ENCODE measurements at regions not wholly inside any gene's neighbourhood (a gene's known extent, or its start where the extent isn't known, plus 50 kb on each side); places are given as distances from the start of the nearest gene placed in this dataset.

- no peak overlapping the region for H3K27ac ChIP-seq
- TF ChIP-seq ZFX (IDR thresholded peaks at IDR 0.05) (no peak), CTCF (conservative IDR thresholded peaks at IDR 0.05) (no peak)
Observed at GRCh38 chr18:24968238-24968775, 383.7 kb downstream of the ZNF521 start.

GRCh38 chr18:24972577-24972976, 379.4 kb downstream of the ZNF521 start:
- TF ChIP-seq ZFX (IDR thresholded peaks at IDR 0.05) (no peak), CTCF (conservative IDR thresholded peaks at IDR 0.05) (no peak)
- no peak overlapping the region for H3K27ac ChIP-seq

GRCh38 chr18:24974431-24974830, 377.5 kb downstream of the ZNF521 start:
- no peak overlapping the region for H3K27ac ChIP-seq
- TF ChIP-seq CTCF (conservative IDR thresholded peaks at IDR 0.05), result no peak

- TF ChIP-seq CTCF (conservative IDR thresholded peaks at IDR 0.05) (no peak), ZFX (IDR thresholded peaks at IDR 0.05) (no peak)
- H3K27ac ChIP-seq, result no peak overlapping the region
Observed at GRCh38 chr18:24975496-24976372, 376.2 kb downstream of the ZNF521 start.

- TF ChIP-seq ZFX (IDR thresholded peaks at IDR 0.05) (no peak), CTCF (conservative IDR thresholded peaks at IDR 0.05) (no peak)
- H3K27ac ChIP-seq, result no peak overlapping the region
Observed at GRCh38 chr18:24976502-24976901, 375.5 kb downstream of the ZNF521 start.

- TF ChIP-seq ZFX (IDR thresholded peaks at IDR 0.05), result no peak
- TF ChIP-seq CTCF (conservative IDR thresholded peaks at IDR 0.05), result no peak
Observed at GRCh38 chr18:24979235-24979634, 372.7 kb downstream of the ZNF521 start.

GRCh38 chr18:24982831-24983230, 369.1 kb downstream of the ZNF521 start:
- no peak overlapping the region for H3K27ac ChIP-seq
- TF ChIP-seq ZFX (IDR thresholded peaks at IDR 0.05), result no peak
- TF ChIP-seq CTCF (conservative IDR thresholded peaks at IDR 0.05), result no peak

More at GRCh38 chr18:24979235-24979634, 372.7 kb downstream of the ZNF521 start:
- H3K27ac ChIP-seq, result no peak overlapping the region
